GM19238 (cell line): ENCODE measurements at regions not wholly inside any gene's neighbourhood (a gene's known extent, or its start where the extent isn't known, plus 50 kb on each side); places are given as distances from the start of the nearest gene placed in this dataset.
"Not testable (repeated sequence)": the region's sequence is repeated elsewhere in the genome, so short reads cannot be mapped to it uniquely, and the experiment has no call there.

Source experiments
- DNase-seq: peaks from one replicate; pipeline ENCODE4 v3.0.0; 2011; ENCODE audit warnings: low spot score; ENCODE audit not compliant: insufficient read length

DNA sequence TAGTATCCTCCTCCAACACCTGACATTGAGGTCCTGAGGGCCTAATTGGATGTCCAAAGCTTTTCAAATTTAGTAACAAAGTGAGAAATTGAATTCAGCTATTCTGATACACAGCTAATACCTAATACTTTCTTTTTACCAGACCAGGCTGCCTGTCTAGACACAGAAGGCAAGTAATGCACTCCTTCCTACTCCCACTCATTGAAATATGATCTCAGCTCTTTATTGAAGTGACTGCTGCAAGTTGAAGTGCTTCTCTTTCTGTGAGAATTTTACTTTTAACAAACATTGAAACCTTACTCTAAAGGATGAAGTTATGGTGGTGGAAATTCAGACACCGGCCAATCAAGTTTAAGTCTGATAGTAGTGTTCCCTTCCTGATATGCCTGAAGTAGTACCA, 90.8 kb upstream of the OGFRL1 start:
- no peak for DNase-seq

DNA sequence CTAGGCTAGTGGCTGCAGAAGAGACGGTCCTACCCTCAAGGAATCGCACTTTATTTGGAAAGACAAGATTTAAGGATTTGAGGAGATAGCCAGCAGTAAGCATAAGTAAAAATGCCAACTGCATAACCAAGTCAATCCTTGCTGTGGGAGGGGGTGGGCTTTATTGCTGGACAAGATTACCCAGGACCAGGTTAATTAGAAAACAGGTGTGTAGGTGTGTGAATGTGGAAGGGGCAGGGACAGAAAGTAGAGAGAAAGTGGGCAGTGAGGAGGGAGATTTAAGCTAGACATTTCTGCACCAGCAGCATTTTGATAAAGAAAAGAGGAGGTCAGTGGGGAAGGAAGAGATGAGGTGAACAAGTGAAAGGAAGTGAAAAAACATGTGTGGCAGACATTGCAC, 89.7 kb upstream of the OGFRL1 start:
- no peak for DNase-seq

GRCh38 chr6:71199736-71200135, 88.9 kb upstream of the OGFRL1 start:
- DNase-seq: no peak

DNA sequence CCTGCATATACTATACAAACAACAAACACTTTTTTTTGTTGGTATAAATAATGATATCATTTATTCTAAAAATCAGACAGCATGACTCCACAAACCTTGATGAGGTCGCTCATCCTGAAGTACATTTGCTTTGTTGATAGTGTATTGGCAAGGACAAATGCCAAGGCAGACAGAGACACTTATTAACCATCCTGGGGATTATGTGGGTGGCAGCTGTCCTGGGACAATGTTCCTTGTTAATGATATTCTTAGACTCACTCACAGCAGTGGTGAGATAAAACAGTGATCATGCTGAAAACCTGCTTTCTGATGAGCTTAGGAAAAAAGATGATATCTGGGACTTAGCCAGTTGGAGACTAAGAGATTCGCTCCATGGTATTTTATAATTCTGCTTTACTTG, 85.4 kb upstream of the OGFRL1 start:
- DNase-seq: no peak

DNA sequence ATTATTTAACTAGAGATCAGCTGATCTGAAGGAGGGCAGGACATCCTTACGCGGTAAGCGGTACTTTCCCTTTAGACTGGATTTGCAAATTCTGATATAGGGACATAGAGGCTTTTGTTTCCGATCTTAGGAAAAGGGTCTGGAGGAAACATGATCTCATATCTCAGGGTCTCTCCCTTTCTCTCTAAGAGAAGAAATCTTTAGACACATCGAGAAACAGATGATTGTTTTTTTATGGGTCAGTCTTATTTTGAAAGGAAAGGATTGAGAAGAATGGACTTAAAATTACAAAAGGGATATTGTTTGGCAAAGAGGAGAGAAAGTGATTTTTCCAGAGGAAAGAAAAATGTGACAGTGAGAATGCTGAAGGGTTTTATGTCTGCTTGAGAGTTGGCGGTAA, 83.9 kb upstream of the OGFRL1 start:
- DNase-seq: no peak

DNA sequence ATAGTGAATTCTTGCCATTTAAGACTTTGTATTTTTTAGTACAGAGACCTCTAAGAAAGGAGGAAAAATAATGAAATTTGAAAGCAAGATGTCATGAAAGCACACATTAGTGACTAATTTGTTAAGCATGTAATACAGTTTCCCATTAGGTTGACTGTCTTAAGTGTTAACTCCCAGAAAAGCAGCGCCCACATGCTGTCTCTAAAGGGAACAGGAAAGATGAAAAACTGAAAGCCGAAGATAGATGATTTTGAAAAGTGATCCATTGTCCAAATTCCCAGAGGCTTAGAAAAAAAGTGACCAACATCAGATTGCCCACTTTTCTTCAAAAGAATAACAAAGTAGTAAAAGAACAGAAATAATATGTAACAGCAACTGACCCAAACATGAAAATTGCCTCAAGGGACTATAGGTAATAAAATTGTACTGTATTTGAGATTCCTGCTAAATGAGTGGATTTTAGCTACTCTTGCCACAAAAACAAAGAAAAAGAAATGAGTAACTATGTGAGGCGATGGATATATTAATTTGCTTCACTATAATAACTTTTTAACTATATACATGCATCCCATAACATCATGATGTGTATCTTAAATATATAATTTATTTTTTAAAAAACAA, 83.2 kb upstream of the OGFRL1 start:
- no peak for DNase-seq

- no peak for DNase-seq
Measured at GRCh38 chr6:71206089-71206488, 82.5 kb upstream of the OGFRL1 start.

DNA sequence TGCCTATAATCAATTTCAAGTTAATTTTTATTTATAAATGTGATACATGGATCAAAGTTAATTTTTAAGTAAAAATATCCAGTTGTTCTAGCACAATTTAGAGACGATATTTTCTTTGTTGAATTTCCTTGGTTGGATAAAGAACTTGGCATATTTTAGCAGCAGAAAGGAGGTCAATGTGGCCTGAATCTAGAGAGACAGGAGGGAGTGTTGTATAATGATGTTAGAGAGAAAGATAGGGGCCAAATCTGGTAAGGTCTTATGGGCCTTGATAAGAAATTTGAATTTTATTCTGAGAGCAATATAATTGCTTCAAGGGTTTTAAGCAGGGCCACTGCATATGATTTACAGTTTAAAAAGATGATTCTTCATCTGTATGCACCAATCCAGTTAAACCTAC, 79.4 kb upstream of the OGFRL1 start:
- no peak for DNase-seq

DNA sequence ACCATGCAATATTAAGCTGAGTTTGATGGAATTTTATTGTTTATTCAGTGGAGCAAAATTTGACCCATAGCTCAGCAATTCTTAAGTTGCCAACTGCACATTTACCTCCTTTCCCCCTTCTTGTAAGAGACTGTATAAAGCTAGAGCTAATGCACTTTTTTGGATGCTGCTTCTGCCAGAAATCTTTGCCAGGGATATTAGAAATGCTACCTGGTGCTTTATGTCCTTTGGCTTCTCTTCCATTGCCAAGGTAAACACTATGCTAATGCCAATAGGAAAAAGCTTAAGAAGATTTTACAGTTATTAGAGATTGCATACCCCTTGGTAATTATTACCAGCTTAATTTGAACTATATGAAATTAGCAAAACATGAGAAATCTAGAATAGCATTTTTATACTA, 79.0 kb upstream of the OGFRL1 start:
- no peak for DNase-seq

DNA sequence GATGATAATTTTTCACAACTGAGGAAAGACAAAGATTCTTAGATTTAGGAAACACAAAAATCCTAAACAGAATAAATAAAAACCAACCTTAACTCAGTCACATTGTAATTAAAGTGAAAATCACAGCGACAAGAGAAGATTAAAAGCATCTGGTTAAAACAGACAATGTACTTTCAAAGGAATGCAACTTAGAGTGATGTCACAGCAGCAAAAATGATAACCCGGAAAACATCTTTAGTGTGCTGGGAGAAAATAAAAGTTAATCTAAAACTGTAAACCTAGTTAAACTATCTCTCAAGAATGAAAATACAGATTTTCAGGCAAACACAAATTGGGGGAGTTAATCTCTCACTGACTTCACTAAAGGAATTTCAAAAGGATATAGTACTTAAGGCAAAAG, 76.8 kb upstream of the OGFRL1 start:
- no peak for DNase-seq

DNA sequence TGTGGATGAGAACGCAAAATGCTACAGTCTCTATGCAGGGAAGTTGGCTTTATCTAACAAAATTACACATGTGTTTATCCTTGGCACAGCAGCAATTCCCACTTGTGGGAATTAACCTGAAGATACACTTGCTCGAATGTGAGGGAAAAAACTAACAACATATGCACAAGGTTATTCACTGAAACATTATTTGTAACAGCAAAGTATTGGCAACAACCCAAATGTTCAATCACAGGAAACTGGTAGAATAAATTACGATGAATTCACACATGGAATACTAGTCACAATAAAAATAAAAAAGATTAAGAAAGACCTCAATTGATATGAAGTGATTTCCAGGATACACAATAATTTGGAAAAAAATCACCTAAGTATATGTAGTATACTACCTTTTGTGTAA, 68.1 kb upstream of the OGFRL1 start:
- DNase-seq: no peak

- no peak for DNase-seq
Measured at GRCh38 chr6:71222671-71223070, 65.9 kb upstream of the OGFRL1 start.

GRCh38 chr6:71224011-71224410, 64.6 kb upstream of the OGFRL1 start:
- no peak for DNase-seq

DNA sequence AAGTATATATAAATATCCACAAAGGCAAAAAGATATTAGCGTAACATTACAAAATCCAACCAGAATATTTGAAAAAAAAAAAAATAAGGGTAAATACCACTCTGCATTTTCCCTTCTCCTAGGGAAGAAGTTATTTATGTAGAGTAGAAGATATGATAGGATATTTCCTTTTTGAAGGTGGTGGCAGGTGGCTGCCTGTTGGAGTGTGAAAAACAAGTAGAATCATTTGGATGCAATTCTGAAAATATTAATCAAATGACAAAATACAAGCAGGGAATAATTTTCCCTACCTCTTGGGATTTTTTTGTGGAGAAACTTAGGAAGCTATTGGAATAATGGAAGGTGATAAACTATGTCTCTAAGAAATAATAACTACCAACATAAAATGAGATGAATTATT, 62.5 kb upstream of the OGFRL1 start:
- no peak for DNase-seq

GRCh38 chr6:71228461-71229041, 60.1 kb upstream of the OGFRL1 start:
- DNase-seq: no peak

GRCh38 chr6:71229477-71229876, 59.1 kb upstream of the OGFRL1 start:
- DNase-seq: no peak

GRCh38 chr6:71232890-71233289, 55.7 kb upstream of the OGFRL1 start:
- DNase-seq: not testable (repeated sequence)

- no peak for DNase-seq
Measured at GRCh38 chr6:71236926-71237434, 51.6 kb upstream of the OGFRL1 start.

DNA sequence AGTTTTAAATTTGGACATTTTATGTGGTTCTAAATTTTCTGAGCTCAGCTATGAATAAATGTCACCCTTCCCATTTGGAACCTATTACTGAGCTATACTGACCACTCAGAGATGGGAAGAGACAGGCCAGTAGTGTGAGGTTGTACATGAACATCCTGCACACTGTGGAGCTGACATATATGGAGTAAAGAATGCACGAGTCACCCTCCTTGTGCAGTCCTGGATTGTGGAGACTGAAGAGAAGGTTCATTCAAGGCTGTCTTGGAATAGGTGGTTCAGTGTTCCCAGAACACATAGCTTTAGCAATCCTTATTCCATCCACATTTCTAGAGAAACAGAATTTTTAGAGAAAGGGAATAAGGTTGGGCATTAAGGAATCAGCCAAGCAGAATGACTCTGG, 50.3 kb upstream of the OGFRL1 start:
- DNase-seq: no peak
